NCI-H2029 (cell line): ENCODE measurements at regions not wholly inside any gene's neighbourhood (a gene's known extent, or its start where the extent isn't known, plus 50 kb on each side); places are given as distances from the start of the nearest gene placed in this dataset.
"Not testable (repeated sequence)": the region's sequence is repeated elsewhere in the genome, so short reads cannot be mapped to it uniquely, and the experiment has no call there.

ENCODE experiments used
- DNase-seq: peaks from one replicate; lab custom pipeline; 2025; lab: John Stamatoyannopoulos, UW

DNA sequence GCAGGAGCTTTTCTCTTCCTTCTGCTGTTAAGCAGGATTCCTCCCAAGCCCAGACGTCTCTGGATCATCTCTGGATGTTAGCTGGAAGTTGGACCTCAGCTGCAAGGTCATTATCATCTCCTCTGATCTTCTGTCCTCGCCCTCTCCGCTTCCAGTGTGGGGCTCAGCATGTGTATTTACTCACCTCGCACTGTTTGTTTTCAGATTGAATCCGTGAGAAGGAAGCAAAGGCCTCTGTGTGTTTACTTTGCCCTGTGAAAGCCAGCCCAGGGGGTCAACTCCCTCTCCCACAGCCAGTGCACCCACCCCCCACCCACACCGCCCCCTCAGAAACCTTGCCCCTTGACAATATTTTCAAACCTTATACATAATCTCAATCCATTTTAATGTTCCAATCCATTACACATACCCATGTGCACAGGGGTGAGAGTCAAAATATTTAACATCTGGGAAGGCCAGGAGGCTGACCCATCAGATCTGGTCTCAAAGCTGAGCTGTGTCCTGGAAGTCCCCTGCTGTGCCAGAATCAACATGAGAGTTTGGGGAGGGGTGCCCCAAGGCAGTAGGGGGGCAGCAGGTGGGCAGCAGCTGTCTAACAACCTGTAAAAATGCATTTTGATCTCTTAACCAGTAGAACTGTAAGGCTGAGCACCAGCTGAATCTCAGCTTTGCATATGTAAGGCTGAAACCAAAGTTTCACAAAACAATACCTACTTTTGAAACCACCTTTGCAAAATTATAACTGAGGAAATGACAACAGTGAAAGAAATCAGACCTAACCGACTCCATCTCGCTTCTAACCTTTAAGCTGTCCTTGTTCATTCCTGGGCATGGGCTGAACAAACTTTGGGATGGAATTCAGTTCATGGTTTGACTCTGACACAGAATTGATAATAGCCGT, 157.9 kb downstream of the ZNF664 start:
- DNase-seq = peak; percentile 32

GRCh38 chr12:124131659-124132058, 158.6 kb downstream of the ZNF664 start:
- no peak for DNase-seq

- no peak for DNase-seq
These were observed 159.5 kb downstream of the ZNF664 start for GRCh38 chr12:124132530-124132929.

DNA sequence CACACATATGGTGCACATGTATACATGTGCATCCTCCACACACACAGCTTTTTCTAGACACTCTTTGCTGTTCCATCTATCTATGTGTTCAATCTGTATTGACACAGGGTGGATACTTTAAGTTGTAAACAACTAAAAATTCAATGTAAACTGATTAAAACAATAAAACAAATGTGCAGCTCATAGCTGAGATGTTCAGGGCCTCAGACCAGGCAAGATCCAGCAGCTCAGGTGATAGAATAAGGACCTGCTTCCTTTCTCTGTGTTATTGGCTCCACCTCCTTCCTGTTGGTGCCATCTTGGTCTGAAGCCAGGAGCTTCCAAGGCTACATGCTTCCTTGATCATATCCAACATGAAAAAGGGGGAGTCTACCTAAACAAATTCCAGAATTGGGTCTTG, 158.1 kb upstream of the RFLNA start:
- peak; percentile 18 for DNase-seq

DNA sequence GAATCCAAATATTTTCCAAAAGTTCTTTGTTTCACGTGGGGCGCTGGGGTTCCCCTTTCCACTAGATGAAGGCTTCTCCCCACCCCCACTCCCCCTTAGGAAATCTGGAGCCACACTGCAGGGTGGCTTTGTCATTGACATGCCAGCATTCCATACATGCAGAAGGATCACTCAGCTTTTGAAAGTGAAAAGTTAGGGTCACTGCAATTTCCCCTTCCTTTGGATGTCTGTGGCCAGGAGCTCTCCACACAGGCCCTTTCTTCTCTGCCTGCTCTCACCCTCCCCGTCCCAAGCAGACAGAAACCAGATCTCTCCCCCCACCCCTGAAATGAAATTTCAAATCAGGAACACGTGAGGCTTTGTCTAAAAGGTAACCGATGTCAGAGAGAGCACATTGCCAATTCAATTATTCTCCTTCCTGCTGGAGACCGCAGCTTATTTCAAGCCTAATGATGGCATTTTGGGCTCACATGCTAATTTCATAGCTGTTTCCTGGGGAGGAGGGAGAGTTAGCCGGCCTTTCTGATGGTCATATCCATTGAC, 153.9 kb upstream of the RFLNA start:
- no peak for DNase-seq

- DNase-seq = not testable (repeated sequence)
These were observed 153.3 kb upstream of the RFLNA start for GRCh38 chr12:124141611-124142010.

DNA sequence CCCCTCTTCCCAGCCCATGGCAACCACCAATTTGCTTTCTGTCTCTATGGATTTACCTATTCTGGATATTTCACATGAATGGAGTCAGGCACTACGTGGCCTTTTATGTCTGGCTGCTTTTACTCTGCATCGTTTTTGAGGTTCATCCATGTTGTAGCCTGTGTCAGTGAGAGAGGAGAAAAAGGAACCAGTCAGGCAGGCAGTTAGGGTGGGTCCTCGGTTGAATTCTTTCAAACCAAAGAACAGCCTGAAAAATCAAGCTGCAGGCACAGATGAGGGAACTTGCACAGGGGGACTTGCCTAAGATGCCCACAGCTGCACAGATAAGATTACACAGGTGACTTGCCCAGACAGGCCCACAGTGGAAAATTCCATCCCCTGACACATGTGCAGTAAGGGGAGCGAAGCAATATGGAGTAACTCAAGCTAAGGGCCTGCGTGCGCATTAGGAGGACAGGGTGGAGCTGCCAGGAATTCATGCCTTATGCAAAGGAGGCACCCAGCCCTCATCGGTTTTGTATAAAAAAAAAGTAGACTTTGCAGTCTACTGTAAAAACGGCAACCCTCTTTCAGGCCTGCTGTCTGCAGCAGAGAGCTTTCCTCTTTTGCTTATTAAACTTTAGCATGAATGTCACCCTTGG, 152.4 kb upstream of the RFLNA start:
- DNase-seq = no peak

DNA sequence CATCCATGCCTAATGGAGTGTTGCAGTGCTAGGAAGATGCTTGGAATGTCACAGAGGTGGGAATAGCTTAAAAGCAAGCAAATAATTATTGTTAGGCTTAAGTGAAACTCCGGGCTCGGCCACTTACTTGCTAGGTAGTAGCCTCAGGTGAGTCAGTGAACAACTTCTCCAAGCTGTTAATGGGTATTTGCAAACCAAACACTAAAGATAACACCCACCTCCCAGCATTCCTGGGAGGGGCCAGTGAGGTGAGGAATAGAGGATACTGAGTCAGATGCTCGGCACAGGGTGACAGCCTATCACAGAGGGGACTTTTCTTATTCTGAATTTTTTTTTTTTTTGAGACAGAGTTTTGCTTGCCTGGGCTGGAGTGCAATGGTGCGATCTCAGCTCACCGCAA, 151.2 kb upstream of the RFLNA start:
- no peak for DNase-seq

GRCh38 chr12:124144531-124145194, 150.2 kb upstream of the RFLNA start:
- DNase-seq = no peak

GRCh38 chr12:124147027-124147426, 147.9 kb upstream of the RFLNA start:
- no peak for DNase-seq

- no peak for DNase-seq
These were observed 147.3 kb upstream of the RFLNA start for GRCh38 chr12:124147575-124147974.

- DNase-seq = no peak
These were observed 146.2 kb upstream of the RFLNA start for GRCh38 chr12:124148481-124149273.

DNA sequence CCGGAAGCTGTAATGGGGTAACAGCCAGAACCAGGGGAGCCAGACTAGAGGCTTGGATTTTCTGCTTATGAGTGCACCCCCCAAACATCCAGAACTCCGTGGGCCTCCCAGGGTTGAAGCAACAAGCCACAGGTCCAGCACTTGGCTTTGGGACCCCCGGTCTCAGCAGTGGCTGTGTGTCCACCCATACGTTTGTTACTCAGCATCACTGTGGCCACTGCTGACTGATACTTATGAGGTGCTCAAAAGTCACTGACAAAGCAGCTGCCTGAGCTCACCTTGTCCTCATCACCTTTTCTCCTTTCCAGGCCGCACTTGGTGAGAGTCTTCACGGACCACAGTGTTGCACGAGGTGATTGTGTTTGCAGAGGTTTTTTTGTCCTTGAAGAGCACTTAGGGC, 145.6 kb upstream of the RFLNA start:
- DNase-seq = peak; percentile 18

- no peak for DNase-seq
These were observed 144.7 kb upstream of the RFLNA start for GRCh38 chr12:124150168-124150567.

DNA sequence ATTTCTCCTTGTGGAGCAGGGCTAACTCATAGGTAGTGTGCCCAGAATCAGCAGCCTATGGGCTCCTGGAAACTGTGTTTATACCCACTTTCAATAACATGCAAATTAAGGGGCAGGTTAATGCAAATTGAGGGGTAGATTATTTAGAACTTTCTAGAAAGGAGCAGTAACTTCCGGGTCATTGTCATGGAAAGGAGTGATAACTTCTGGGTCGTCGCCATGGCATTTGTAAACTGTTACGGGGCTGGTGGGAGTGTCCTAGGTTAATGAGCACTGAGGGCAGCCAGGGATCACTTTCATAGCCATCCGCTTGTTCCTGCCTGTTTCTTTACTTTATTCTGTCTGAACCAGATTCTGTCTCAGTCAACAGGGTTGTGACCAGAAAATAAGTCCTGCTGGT, 143.3 kb upstream of the RFLNA start:
- no peak for DNase-seq

DNA sequence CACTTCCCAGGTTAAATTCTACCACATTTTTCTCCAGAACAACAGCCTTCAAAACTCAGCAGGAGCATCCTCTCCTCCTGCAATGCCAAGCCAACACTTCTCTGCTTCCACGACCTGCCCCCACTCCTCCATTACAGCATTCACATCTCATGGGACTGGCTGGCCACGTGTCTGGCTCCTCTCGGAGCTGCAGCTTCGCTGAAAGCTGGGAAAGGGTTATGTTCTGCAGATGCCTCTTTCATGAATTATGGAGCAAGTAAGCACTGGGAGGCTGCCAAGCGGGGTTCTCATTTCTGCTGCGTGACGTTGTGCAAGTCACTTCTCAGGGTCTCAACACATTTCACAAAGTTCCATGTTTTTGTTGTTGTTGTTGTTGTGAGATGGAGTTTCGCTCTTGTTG, 142.2 kb upstream of the RFLNA start:
- no peak for DNase-seq

GRCh38 chr12:124153392-124153791, 141.5 kb upstream of the RFLNA start:
- DNase-seq = no peak

GRCh38 chr12:124157406-124157805, 137.5 kb upstream of the RFLNA start:
- no peak for DNase-seq

GRCh38 chr12:124159655-124160054, 135.2 kb upstream of the RFLNA start:
- DNase-seq = no peak

GRCh38 chr12:124160097-124160756, 134.7 kb upstream of the RFLNA start:
- no peak for DNase-seq

- DNase-seq = not testable (repeated sequence)
These were observed 133.5 kb upstream of the RFLNA start for GRCh38 chr12:124161402-124161801.
